GM18517 (cell line): ENCODE measurements at regions not wholly inside any gene's neighbourhood (a gene's known extent, or its start where the extent isn't known, plus 50 kb on each side); places are given as distances from the start of the nearest gene placed in this dataset.

ENCODE experiments used
- ATAC-seq: cut with Tn5 transposase; IDR thresholded peaks from one replicate; pipeline ENCODE4 v1.9.1; 2021; ENCODE audit warnings: mild to moderate bottlenecking, moderate library complexity; ENCODE audit not compliant: unreplicated experiment

GRCh38 chr10:4137299-4137698 is 352.3 kb upstream of the KLF6 start:
- no peak for ATAC-seq

GRCh38 chr10:4136121-4136520 is 351.1 kb upstream of the KLF6 start:
- peak; percentile 89 for ATAC-seq

GRCh38 chr10:4132216-4132556 is 347.2 kb upstream of the KLF6 start:
- no peak for ATAC-seq

GRCh38 chr10:4131407-4132215 is 346.6 kb upstream of the KLF6 start:
- peak; percentile 74 for ATAC-seq

GRCh38 chr10:4130685-4131084 is 345.7 kb upstream of the KLF6 start:
- no peak for ATAC-seq

- ATAC-seq, result no peak
These were observed 345.0 kb upstream of the KLF6 start for GRCh38 chr10:4129866-4130477.

GRCh38 chr10:4127518-4128315 is 342.7 kb upstream of the KLF6 start:
- ATAC-seq, result peak; percentile 70

GRCh38 chr10:4125776-4126175 is 340.8 kb upstream of the KLF6 start:
- ATAC-seq, result no peak

GRCh38 chr10:4121502-4122380 is 336.7 kb upstream of the KLF6 start:
- peak; percentile 86 for ATAC-seq

GRCh38 chr10:4120096-4120853 is 335.3 kb upstream of the KLF6 start:
- no peak for ATAC-seq

- ATAC-seq, result no peak
These were observed 334.1 kb upstream of the KLF6 start for GRCh38 chr10:4119107-4119506.

- ATAC-seq, result no peak
These were observed 332.6 kb upstream of the KLF6 start for GRCh38 chr10:4117604-4118003.

GRCh38 chr10:4111643-4112042 is 326.6 kb upstream of the KLF6 start:
- ATAC-seq, result no peak

GRCh38 chr10:4109469-4109868 is 324.5 kb upstream of the KLF6 start:
- no peak for ATAC-seq

- no peak for ATAC-seq
These were observed 323.7 kb upstream of the KLF6 start for GRCh38 chr10:4108693-4109092.

GRCh38 chr10:4107285-4107851 is 322.4 kb upstream of the KLF6 start:
- ATAC-seq, result no peak

- no peak for ATAC-seq
These were observed 318.6 kb upstream of the KLF6 start for GRCh38 chr10:4103603-4104002.

- no peak for ATAC-seq
These were observed 317.9 kb upstream of the KLF6 start for GRCh38 chr10:4102802-4103344.

GRCh38 chr10:4101918-4102654 is 317.1 kb upstream of the KLF6 start:
- ATAC-seq, result no peak
